ENCODE measurements at regions not wholly inside any gene's neighbourhood (a gene's known extent, or its start where the extent isn't known, plus 50 kb on each side); places are given as distances from the start of the nearest gene placed in this dataset.

- DNase-seq, result no peak
- no peaks in the 10 kb centered on the region for H3K36me3 ChIP-seq
- H3K27ac ChIP-seq, result no peak overlapping the region
These were observed 93.9 kb upstream of the EGLN3 start for GRCh38 chr14:34044666-34045306.

GRCh38 chr14:34044373-34044637, 93.4 kb upstream of the EGLN3 start:
- Histone ChIP-seq H3K9me3 (ENCODE audit: severe bottlenecking) (no peaks in the 10 kb centered on the region), H3K27me3 (ENCODE audit: insufficient read depth, low read depth, severe bottlenecking) (no peaks in the 10 kb centered on the region), H3K27ac (no peak overlapping the region), H3K36me3 (no peaks in the 10 kb centered on the region), H3K4me3 (ENCODE audit: low read depth, low read length) (no peak overlapping the region)
- TF ChIP-seq CTCF (IDR thresholded peaks at IDR 0.05; ENCODE audit: low read depth, low read length), result no peak
- no peak for DNase-seq

More at GRCh38 chr14:34044666-34045306, 93.9 kb upstream of the EGLN3 start:
- Histone ChIP-seq H3K27me3 (ENCODE audit: insufficient read depth, low read depth, severe bottlenecking) (no peaks in the 10 kb centered on the region), H3K4me3 (ENCODE audit: low read depth, low read length) (no peak overlapping the region), H3K9me3 (ENCODE audit: severe bottlenecking) (no peaks in the 10 kb centered on the region)
- TF ChIP-seq CTCF (IDR thresholded peaks at IDR 0.05; ENCODE audit: low read depth, low read length), result no peak

GRCh38 chr14:34043627-34044372, 92.9 kb upstream of the EGLN3 start:
- Histone ChIP-seq H3K27me3 (ENCODE audit: insufficient read depth, low read depth, severe bottlenecking) (no peaks in the 10 kb centered on the region), H3K4me3 (ENCODE audit: low read depth, low read length) (no peak overlapping the region), H3K9me3 (ENCODE audit: severe bottlenecking) (no peaks in the 10 kb centered on the region), H3K27ac (no peak overlapping the region), H3K36me3 (no peaks in the 10 kb centered on the region)
- TF ChIP-seq CTCF (IDR thresholded peaks at IDR 0.05; ENCODE audit: low read depth, low read length), result no peak
- DNase-seq, result no peak

GRCh38 chr14:34041220-34041619, 90.3 kb upstream of the EGLN3 start:
- no peaks in the 10 kb centered on the region for H3K27me3 ChIP-seq (ENCODE audit: insufficient read depth, low read depth, severe bottlenecking)
- no peak for DNase-seq
- H3K27ac ChIP-seq, result no peak overlapping the region
- H3K4me3 ChIP-seq (ENCODE audit: low read depth, low read length), result no peak overlapping the region
- H3K36me3 ChIP-seq, result no peaks in the 10 kb centered on the region
- no peaks in the 10 kb centered on the region for H3K9me3 ChIP-seq (ENCODE audit: severe bottlenecking)
- no peak for TF ChIP-seq CTCF (IDR thresholded peaks at IDR 0.05; ENCODE audit: low read depth, low read length)

GRCh38 chr14:34040766-34041165, 89.9 kb upstream of the EGLN3 start:
- Histone ChIP-seq H3K27ac (no peak overlapping the region), H3K4me3 (ENCODE audit: low read depth, low read length) (no peak overlapping the region), H3K36me3 (no peaks in the 10 kb centered on the region), H3K9me3 (ENCODE audit: severe bottlenecking) (no peaks in the 10 kb centered on the region), H3K27me3 (ENCODE audit: insufficient read depth, low read depth, severe bottlenecking) (no peaks in the 10 kb centered on the region)
- no peak for DNase-seq
- no peak for TF ChIP-seq CTCF (IDR thresholded peaks at IDR 0.05; ENCODE audit: low read depth, low read length)
